Kidney (tissue), 13 donors: ENCODE measurements at regions not wholly inside any gene's neighbourhood (a gene's known extent, or its start where the extent isn't known, plus 50 kb on each side); places are given as distances from the start of the nearest gene placed in this dataset.

Experiments
- DNase-seq, 5 donors: peaks; one replicate each; pipeline ENCODE4 v3.0.0-alpha.2; 2013 to 2020
- FAIRE-seq: peaks from 2 replicates; lab custom pipeline; 2012; peaks lifted over from hg19 to GRCh38; lab: Jason Lieb, UNC
- H3K27ac ChIP-seq, 2 donors: one replicate each; pipeline ENCODE4 v1.7.0; 2013; ENCODE audit warnings: low read depth in 2 of 2, low read length in 2 of 2, inconsistent platforms in 1 of 2
- H3K27me3 ChIP-seq: one replicate; pipeline ENCODE4 v1.7.1; 2013; ENCODE audit warnings: low read length, inconsistent platforms; ENCODE audit not compliant: control insufficient read depth, insufficient read depth
- H3K36me3 ChIP-seq, 3 donors: one replicate each; pipeline versions ENCODE4 v1.7.0 to v1.7.1; 2013; ENCODE audit warnings: low read length in 3 of 3, control low read depth in 1 of 3, inconsistent platforms in 1 of 3; ENCODE audit not compliant: insufficient read depth in 3 of 3, control insufficient read depth in 2 of 3
- H3K4me1 ChIP-seq, 3 donors: one replicate each; pipeline versions ENCODE4 v1.7.0 to v1.7.1; 2013; ENCODE audit warnings: low read length in 3 of 3, inconsistent platforms in 1 of 3, low read depth in 1 of 3; ENCODE audit not compliant: control insufficient read depth in 2 of 3, insufficient read depth in 2 of 3
- H3K4me3 ChIP-seq, 3 donors: one replicate each; pipeline versions ENCODE4 v1.7.0 to v1.8.1; 2013; ENCODE audit warnings: low read length in 3 of 3, control low read depth in 1 of 3, inconsistent platforms in 1 of 3
- H3K9ac ChIP-seq, 3 donors: one replicate each; pipeline versions ENCODE4 v1.7.0 to v1.7.1; 2013; ENCODE audit warnings: low read length in 3 of 3, control low read depth in 1 of 3, inconsistent platforms in 1 of 3
- H3K9me3 ChIP-seq, 3 donors: one replicate each; pipeline versions ENCODE4 v1.7.0 to v1.7.1; 2013; ENCODE audit warnings: low read length in 3 of 3, control low read depth in 1 of 3, inconsistent platforms in 1 of 3; ENCODE audit not compliant: control insufficient read depth in 2 of 3, insufficient read depth in 1 of 3
- intact Hi-C: fragments of 100-400 bp; cut with DNase I; formaldehyde crosslinking; loops from one replicate; pipeline ENCODE4 v1.11.1; 2022
- TF ChIP-seq, protein P1 (sequence below): IDR thresholded peaks from 3 replicates; pipeline ENCODE4 v1.5.1; 2012; ENCODE audit warnings: mild to moderate bottlenecking, moderate library complexity, borderline replicate concordance; ENCODE audit not compliant: insufficient read depth; ENCODE audit errors: extremely low read depth
- donor health status: control.
- donor health status: control.
- donor health status: control.
- donor health status: control.
- donor health status: control.
- donor health status: DM: yes; HTN: yes; CAD: no.
- donor health status: Normal renal cell carcinoma (clear cell type).

DNA sequence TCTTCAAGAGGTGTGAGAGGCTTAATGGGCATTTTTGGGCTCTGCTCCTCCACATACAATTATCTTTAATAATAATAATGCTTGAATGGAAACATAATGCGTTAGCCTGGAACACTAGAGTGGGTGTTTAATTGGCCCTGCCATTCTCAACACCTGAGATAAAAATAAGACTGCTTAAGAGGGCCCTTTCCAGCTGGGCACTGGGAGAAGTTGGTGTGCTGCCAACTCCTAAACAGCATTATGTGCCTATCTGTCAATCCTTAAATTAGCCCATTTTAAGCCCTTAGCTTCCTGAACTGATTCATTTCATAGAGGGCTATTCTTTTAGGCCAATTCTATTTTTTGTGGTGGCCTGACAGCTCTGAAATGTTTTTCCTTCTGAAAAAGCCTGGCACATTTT is 211.1 kb upstream of the ZIC3 start:
- TF ChIP-seq, protein P1, sequence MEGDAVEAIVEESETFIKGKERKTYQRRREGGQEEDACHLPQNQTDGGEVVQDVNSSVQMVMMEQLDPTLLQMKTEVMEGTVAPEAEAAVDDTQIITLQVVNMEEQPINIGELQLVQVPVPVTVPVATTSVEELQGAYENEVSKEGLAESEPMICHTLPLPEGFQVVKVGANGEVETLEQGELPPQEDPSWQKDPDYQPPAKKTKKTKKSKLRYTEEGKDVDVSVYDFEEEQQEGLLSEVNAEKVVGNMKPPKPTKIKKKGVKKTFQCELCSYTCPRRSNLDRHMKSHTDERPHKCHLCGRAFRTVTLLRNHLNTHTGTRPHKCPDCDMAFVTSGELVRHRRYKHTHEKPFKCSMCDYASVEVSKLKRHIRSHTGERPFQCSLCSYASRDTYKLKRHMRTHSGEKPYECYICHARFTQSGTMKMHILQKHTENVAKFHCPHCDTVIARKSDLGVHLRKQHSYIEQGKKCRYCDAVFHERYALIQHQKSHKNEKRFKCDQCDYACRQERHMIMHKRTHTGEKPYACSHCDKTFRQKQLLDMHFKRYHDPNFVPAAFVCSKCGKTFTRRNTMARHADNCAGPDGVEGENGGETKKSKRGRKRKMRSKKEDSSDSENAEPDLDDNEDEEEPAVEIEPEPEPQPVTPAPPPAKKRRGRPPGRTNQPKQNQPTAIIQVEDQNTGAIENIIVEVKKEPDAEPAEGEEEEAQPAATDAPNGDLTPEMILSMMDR, result no peak
- Histone ChIP-seq H3K27me3 (no peaks in the 10 kb centered on the region), H3K36me3 (no peaks in the 10 kb centered on the region), H3K27ac (no peak overlapping the region), H3K4me3 (no peak overlapping the region), H3K9me3 (no peaks in the 10 kb centered on the region), H3K9ac (no peak overlapping the region), H3K4me1 (no peaks in the 10 kb centered on the region)
- FAIRE-seq (no peak), DNase-seq (no peak)
- intact Hi-C loops, result no loop called here

DNA sequence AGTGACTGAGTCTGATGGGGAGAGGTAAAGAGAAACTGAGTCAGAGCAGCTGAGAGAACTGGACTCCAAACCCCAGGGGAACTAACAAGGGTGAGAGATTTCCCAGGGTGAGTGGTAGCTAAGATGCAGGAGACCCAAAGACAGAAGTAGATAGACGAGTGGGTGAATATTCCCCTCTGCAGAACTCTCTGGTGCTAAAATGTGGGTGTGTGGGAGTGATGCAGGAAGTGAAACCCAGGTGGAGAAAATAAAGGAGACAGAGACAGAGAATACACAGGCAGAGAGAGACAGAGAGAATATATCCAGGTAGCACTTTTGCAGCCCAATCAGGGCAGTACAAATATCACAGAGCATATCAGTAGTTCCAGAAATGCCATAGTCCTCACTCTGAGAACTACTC is 212.5 kb upstream of the ZIC3 start:
- DNase-seq (no peak), FAIRE-seq (no peak)
- no peak overlapping the region for H3K4me3 ChIP-seq
- no peak overlapping the region for H3K9ac ChIP-seq
- no peak overlapping the region for H3K27ac ChIP-seq
- no peaks in the 10 kb centered on the region for H3K36me3 ChIP-seq
- no peaks in the 10 kb centered on the region for H3K27me3 ChIP-seq
- TF ChIP-seq, protein P1, result no peak
- intact Hi-C loops, result no loop called here
- H3K4me1 ChIP-seq, result no peaks in the 10 kb centered on the region
- H3K9me3 ChIP-seq, result no peaks in the 10 kb centered on the region

DNA sequence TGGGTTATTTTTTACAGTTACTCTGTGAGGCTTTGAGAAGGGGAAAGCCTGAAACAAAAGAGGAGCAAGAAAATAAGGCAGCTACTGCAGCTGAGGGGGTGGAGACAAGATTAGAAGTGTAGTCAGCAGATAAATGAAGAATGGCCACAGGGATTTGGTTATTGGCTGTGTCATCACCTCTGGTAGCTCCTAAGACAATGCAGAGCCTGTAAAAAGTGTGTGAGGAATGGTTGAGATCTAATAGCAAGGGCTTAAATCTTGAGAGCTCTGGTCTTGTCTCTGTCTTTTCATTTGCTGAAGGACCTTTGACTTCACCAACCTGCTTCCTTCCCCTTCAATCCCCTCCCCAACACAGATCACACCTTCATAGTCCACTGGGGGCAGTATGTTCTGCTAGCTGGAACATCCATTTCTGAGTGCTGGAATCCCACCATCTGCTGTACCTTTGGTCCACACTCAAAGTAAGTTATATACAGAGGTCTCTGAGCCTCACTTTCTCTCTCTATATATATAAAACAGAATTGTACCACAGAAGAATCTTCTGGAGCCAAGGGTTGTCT is 213.7 kb upstream of the ZIC3 start:
- H3K27ac ChIP-seq, result no peak overlapping the region

More for the DNA sequence above, 213.7 kb upstream of the ZIC3 start:
- Histone ChIP-seq H3K9me3 (no peaks in the 10 kb centered on the region), H3K4me3 (no peak overlapping the region), H3K4me1 (no peaks in the 10 kb centered on the region), H3K36me3 (no peaks in the 10 kb centered on the region), H3K27me3 (no peaks in the 10 kb centered on the region), H3K9ac (no peak overlapping the region)
- intact Hi-C loops, result no loop called here
- TF ChIP-seq, protein P1, result no peak
- DNase-seq (no peak), FAIRE-seq (no peak)
